ENCODE measurements at regions not wholly inside any gene's neighbourhood (a gene's known extent, or its start where the extent isn't known, plus 50 kb on each side); places are given as distances from the start of the nearest gene placed in this dataset.

- in situ Hi-C loops (cut with MboI; ENCODE audit: low sequenced_read_pairs), result no loop called here
Measured at GRCh38 chr9:550333-550732, 291.2 kb upstream of the DMRT1 start.

GRCh38 chr9:551986-552929 is 289.2 kb upstream of the DMRT1 start:
- in situ Hi-C loops (cut with MboI; ENCODE audit: low sequenced_read_pairs), result no loop called here

- in situ Hi-C loops (cut with MboI; ENCODE audit: low sequenced_read_pairs), result no loop called here
Measured at GRCh38 chr9:555493-555892, 286.0 kb upstream of the DMRT1 start.

- in situ Hi-C loops (cut with MboI; ENCODE audit: low sequenced_read_pairs), result no loop called here
Measured at GRCh38 chr9:556199-556598, 285.3 kb upstream of the DMRT1 start.

- in situ Hi-C loops (cut with MboI; ENCODE audit: low sequenced_read_pairs), result no loop called here
Measured at GRCh38 chr9:556675-557074, 284.8 kb upstream of the DMRT1 start.

GRCh38 chr9:557601-558201 is 283.8 kb upstream of the DMRT1 start:
- in situ Hi-C loops (cut with MboI; ENCODE audit: low sequenced_read_pairs), result no loop called here

- in situ Hi-C loops (cut with MboI; ENCODE audit: low sequenced_read_pairs), result no loop called here
Measured at GRCh38 chr9:561427-561826, 280.1 kb upstream of the DMRT1 start.

GRCh38 chr9:563200-563599 is 278.3 kb upstream of the DMRT1 start:
- in situ Hi-C loops (cut with MboI; ENCODE audit: low sequenced_read_pairs), result no loop called here

- in situ Hi-C loops (cut with MboI; ENCODE audit: low sequenced_read_pairs), result no loop called here
Measured at GRCh38 chr9:565528-565927, 276.0 kb upstream of the DMRT1 start.

- in situ Hi-C loops (cut with MboI; ENCODE audit: low sequenced_read_pairs), result no loop called here
Measured at GRCh38 chr9:567128-567746, 274.3 kb upstream of the DMRT1 start.

GRCh38 chr9:567747-568305 is 273.7 kb upstream of the DMRT1 start:
- in situ Hi-C loops (cut with MboI; ENCODE audit: low sequenced_read_pairs), result no loop called here

GRCh38 chr9:569296-569695 is 272.2 kb upstream of the DMRT1 start:
- in situ Hi-C loops (cut with MboI; ENCODE audit: low sequenced_read_pairs), result no loop called here

GRCh38 chr9:570187-570586 is 271.3 kb upstream of the DMRT1 start:
- in situ Hi-C loops (cut with MboI; ENCODE audit: low sequenced_read_pairs), result no loop called here

GRCh38 chr9:571066-571465 is 270.4 kb upstream of the DMRT1 start:
- in situ Hi-C loops (cut with MboI; ENCODE audit: low sequenced_read_pairs), result no loop called here

- in situ Hi-C loops (cut with MboI; ENCODE audit: low sequenced_read_pairs), result no loop called here
Measured at GRCh38 chr9:571741-572140, 269.8 kb upstream of the DMRT1 start.

- in situ Hi-C loops (cut with MboI; ENCODE audit: low sequenced_read_pairs), result no loop called here
Measured at GRCh38 chr9:573691-574410, 267.6 kb upstream of the DMRT1 start.

- in situ Hi-C loops (cut with MboI; ENCODE audit: low sequenced_read_pairs), result no loop called here
Measured at GRCh38 chr9:575139-575538, 266.4 kb upstream of the DMRT1 start.

GRCh38 chr9:580652-581342 is 260.7 kb upstream of the DMRT1 start:
- in situ Hi-C loops (cut with MboI; ENCODE audit: low sequenced_read_pairs), result no loop called here

GRCh38 chr9:581673-582497 is 259.6 kb upstream of the DMRT1 start:
- in situ Hi-C loops (cut with MboI; ENCODE audit: low sequenced_read_pairs), result no loop called here

- in situ Hi-C loops (cut with MboI; ENCODE audit: low sequenced_read_pairs), result no loop called here
Measured at GRCh38 chr9:582775-583174, 258.7 kb upstream of the DMRT1 start.
